ENCODE measurements at regions not wholly inside any gene's neighbourhood (a gene's known extent, or its start where the extent isn't known, plus 50 kb on each side); places are given as distances from the start of the nearest gene placed in this dataset.
"Not testable (repeated sequence)": the region's sequence is repeated elsewhere in the genome, so short reads cannot be mapped to it uniquely, and the experiment has no call there.

DNA sequence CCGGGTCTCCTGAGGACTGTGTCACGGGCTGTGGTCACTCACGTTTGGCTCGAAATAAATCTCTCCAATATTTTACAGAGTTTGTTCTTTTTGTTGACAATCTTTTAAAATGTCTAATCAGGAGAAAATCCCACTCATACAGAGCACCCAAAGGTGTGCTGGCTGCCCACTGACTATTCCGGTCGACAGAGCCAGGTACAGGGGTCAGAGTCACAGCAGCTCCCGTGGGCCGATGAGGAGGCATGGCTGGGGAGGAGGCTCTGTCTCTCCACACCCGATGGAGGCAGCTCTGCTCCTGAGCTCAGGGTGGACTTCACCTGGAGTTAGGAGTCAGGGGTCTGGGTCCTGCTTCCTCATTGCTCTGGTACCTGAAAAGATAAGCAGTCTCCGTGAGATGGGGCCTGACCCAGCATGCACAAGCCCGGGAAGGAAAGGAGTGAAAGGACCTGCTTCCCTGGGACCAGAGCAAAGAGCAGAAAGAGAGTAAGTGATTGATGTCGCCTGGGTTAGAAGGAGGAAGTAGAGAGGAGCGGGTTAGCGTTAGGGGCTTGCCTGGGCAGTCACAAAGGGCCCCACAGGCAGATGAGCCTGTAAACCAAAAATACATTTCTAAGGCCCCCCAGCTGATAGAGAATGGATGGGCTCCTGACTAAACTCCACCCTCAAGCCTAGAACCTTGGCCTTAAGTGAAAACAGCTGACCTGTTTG is 53.5 kb upstream of the UNC93A start:
- Histone ChIP-seq H3K4me1 (no peaks in the 10 kb centered on the region), H3K4me3 (no peak overlapping the region), H3K9me3 (no peaks in the 10 kb centered on the region), H3K36me3 (no peaks in the 10 kb centered on the region), H3K27ac (replicated peaks in 1 of 4) (no peak overlapping the region), H3K27me3 (peaks cover 0 to 22% (median 0%) of the 10 kb centered on the region in 4 donors)
- TF ChIP-seq POLR2A (IDR thresholded peaks at IDR 0.05; ENCODE audit: low read depth) (no peak), EP300 (IDR thresholded peaks at IDR 0.05) (no peak), POLR2AphosphoS5 (IDR thresholded peaks at IDR 0.05) (no peak)
- TF ChIP-seq, protein P1, sequence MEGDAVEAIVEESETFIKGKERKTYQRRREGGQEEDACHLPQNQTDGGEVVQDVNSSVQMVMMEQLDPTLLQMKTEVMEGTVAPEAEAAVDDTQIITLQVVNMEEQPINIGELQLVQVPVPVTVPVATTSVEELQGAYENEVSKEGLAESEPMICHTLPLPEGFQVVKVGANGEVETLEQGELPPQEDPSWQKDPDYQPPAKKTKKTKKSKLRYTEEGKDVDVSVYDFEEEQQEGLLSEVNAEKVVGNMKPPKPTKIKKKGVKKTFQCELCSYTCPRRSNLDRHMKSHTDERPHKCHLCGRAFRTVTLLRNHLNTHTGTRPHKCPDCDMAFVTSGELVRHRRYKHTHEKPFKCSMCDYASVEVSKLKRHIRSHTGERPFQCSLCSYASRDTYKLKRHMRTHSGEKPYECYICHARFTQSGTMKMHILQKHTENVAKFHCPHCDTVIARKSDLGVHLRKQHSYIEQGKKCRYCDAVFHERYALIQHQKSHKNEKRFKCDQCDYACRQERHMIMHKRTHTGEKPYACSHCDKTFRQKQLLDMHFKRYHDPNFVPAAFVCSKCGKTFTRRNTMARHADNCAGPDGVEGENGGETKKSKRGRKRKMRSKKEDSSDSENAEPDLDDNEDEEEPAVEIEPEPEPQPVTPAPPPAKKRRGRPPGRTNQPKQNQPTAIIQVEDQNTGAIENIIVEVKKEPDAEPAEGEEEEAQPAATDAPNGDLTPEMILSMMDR (IDR thresholded peaks at IDR 0.05), result no peak
- no peak for DNase-seq (ENCODE audit: extremely low spot score)
- 85% methylated on average over 14 of the region's 14 CpGs for WGBS
- intact Hi-C loops (cut with DNase I), result no loop called here

DNA sequence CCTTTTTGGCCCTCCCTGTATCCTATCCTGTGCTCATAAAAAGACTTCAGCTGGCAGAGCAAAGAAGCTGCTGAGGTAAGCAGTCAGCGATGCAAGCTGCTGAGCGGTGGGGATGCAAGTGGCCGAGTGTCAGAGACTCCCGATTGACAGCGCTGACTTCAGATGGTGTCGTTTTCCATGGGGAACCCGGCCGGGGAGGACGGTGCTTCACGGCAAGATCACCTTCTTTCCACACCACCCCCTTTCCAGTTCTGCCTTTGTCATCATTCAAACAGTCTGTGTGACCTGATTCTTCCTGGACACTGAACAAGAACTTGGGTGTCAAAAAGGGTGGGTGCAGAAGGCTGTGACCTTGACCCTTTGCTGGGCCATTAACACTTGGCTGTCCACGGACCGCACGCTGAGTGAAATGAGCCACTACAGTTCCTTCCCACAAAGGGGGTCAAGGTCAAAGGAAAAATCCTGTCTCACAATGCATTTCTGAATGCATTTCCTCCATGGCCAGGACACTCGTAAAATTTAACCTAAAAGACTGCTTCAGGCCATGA is 52.9 kb upstream of the UNC93A start:
- TF ChIP-seq POLR2A (IDR thresholded peaks at IDR 0.05; ENCODE audit: low read depth) (no peak), EP300 (IDR thresholded peaks at IDR 0.05) (no peak), POLR2AphosphoS5 (IDR thresholded peaks at IDR 0.05) (no peak)
- TF ChIP-seq, protein P1 (IDR thresholded peaks at IDR 0.05), result no peak
- no peak overlapping the region for H3K27ac ChIP-seq (replicated peaks in 1 of 4)
- no peaks in the 10 kb centered on the region for H3K4me1 ChIP-seq
- H3K36me3 ChIP-seq, result no peaks in the 10 kb centered on the region
- H3K27me3 ChIP-seq, result peaks cover 0 to 22% (median 0%) of the 10 kb centered on the region in 4 donors
- no peak overlapping the region for H3K4me3 ChIP-seq
- intact Hi-C loops (cut with DNase I), result no loop called here
- 72% methylated on average over 14 of the region's 14 CpGs for WGBS
- no peaks in the 10 kb centered on the region for H3K9me3 ChIP-seq
- no peak for DNase-seq (ENCODE audit: extremely low spot score)

DNA sequence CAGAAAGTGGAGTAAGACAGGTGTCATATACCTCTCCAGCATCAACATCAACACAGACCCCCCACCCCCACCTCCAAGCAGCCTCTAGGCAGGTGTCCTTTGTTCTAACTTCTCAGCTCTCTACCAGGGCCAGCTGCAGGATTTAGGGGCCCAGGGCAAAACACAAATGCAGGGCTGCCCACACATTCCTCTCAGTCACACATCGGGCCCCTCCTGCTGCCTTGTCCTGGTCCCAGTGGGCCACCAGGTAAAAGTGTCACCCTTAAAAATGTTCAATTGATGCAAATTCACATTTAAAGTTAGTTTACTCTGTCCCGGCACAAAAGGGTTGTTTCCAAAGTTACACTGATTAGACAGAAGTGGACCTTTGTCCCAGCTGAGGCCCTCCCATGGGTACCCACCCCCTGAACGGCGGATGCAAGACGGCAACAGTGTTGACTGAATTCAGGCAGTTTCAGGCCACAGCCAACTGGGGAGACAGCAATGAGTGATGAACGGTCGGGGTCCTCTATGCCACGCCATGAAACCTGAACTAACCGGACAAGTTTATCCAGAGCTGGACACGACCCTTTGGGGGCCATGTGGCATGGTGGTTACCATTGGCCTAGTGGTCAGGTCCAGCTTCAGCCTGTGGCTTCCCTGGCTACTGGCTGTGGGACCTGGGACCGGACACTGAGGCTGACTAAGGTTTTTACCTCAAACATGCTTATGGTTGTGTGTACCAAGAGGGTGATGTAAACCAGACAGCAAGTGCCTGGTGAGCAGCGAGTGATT is 52.2 kb upstream of the UNC93A start:
- WGBS, result 89% methylated on average over 11 of the region's 12 CpGs
- H3K27me3 ChIP-seq, result peaks cover 0 to 16% (median 0%) of the 10 kb centered on the region in 4 donors
- intact Hi-C loops (cut with DNase I), result no loop called here

DNA sequence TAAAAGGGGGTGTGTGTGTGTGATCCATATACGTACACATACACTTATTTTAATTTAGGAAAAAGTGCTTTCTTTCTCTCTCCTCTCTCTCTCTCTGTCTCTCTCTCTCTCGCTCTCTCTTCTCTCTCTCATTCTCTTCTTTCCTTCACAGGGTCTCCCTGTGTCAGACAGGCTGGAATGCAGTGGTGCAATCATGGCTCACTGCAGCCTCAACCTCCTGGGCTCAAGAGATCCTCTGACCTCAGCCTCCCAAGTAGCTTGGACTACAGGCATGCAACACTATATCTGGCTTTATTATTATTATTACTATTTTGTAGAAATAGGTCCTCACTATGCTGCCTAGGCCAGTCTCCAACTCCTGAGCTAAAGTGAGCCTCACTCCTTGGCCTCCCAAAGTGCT is 51.6 kb upstream of the UNC93A start:
- H3K27ac ChIP-seq (replicated peaks in 1 of 4); H3K36me3 ChIP-seq; H3K9me3 ChIP-seq; intact Hi-C loops (cut with DNase I); H3K4me3 ChIP-seq; DNase-seq (ENCODE audit: extremely low spot score); H3K4me1 ChIP-seq: not testable (repeated sequence)
- H3K27me3 ChIP-seq, result peaks cover 0 to 16% (median 0%) of the 10 kb centered on the region in 4 donors
- WGBS, result 89% methylated on average over 2 of the region's 2 CpGs

More for the DNA sequence above, 52.2 kb upstream of the UNC93A start:
- H3K27ac ChIP-seq (replicated peaks in 1 of 4), result no peak overlapping the region
- no peaks in the 10 kb centered on the region for H3K36me3 ChIP-seq
- H3K9me3 ChIP-seq, result no peaks in the 10 kb centered on the region
- TF ChIP-seq POLR2A (IDR thresholded peaks at IDR 0.05; ENCODE audit: low read depth) (no peak), POLR2AphosphoS5 (IDR thresholded peaks at IDR 0.05) (no peak), EP300 (IDR thresholded peaks at IDR 0.05) (no peak)
- TF ChIP-seq, protein P1 (IDR thresholded peaks at IDR 0.05), result no peak
- no peak overlapping the region for H3K4me3 ChIP-seq
- H3K4me1 ChIP-seq, result no peaks in the 10 kb centered on the region
- no peak for DNase-seq (ENCODE audit: extremely low spot score)

DNA sequence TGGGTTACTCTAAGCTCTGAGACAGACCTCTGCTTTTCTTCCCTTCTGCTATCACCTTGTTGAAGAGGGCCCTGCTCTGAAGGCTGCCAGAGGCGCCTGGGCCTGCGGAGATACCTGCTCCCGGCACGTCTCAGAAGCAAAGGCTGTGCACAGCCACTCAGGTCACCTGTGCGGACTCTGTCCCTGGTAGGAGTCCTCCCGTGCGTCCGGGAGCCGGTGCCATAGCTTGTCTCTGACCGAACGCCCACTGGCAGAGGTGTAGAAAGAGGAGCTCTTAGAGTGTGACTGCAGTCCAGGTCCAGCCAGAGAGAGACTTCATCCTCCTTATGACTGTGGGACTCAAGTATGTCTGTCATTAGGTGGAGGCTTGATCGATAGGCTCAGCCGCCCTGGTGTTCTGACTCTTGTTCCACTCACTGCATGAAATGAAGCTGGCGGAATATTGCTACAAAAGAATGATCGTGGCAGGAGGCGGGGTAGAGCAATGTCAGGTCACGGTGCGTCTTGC is 51.0 kb upstream of the UNC93A start:
- Histone ChIP-seq H3K36me3 (no peaks in the 10 kb centered on the region), H3K4me3 (no peak overlapping the region), H3K4me1 (no peaks in the 10 kb centered on the region), H3K27ac (replicated peaks in 1 of 4) (no peak overlapping the region), H3K9me3 (no peaks in the 10 kb centered on the region), H3K27me3 (peaks cover 0 to 14% (median 0%) of the 10 kb centered on the region in 4 donors)
- TF ChIP-seq POLR2AphosphoS5 (IDR thresholded peaks at IDR 0.05), result no peak
- no peak for TF ChIP-seq POLR2A (IDR thresholded peaks at IDR 0.05; ENCODE audit: low read depth)
- no peak for TF ChIP-seq EP300 (IDR thresholded peaks at IDR 0.05)
- TF ChIP-seq, protein P1 (IDR thresholded peaks at IDR 0.05), result no peak
- DNase-seq (ENCODE audit: extremely low spot score), result no peak
- WGBS, result 93% methylated on average over 16 of the region's 18 CpGs
- intact Hi-C loops (cut with DNase I), result no loop called here

Measured in esophagus muscularis mucosa (tissue), 4 donors.